ENCODE measurements at regions not wholly inside any gene's neighbourhood (a gene's known extent, or its start where the extent isn't known, plus 50 kb on each side); places are given as distances from the start of the nearest gene placed in this dataset.

GRCh38 chr5:38023371-38023770 lies 183.5 kb upstream of the GDNF start:
- DNase-seq, result no peak

GRCh38 chr5:38022631-38023030 lies 182.8 kb upstream of the GDNF start:
- no peak for DNase-seq

GRCh38 chr5:38018016-38018415 lies 178.2 kb upstream of the GDNF start:
- DNase-seq, result no peak

- no peak for DNase-seq
Measured at GRCh38 chr5:38013107-38013506, 173.3 kb upstream of the GDNF start.

GRCh38 chr5:38011668-38012188 lies 171.9 kb upstream of the GDNF start:
- no peak for DNase-seq

- DNase-seq, result no peak
Measured at GRCh38 chr5:38009749-38010358, 170.0 kb upstream of the GDNF start.

GRCh38 chr5:38008198-38008597 lies 168.4 kb upstream of the GDNF start:
- no peak for DNase-seq

- no peak for DNase-seq
Measured at GRCh38 chr5:37999593-37999992, 159.8 kb upstream of the GDNF start.

GRCh38 chr5:37996918-37997317 lies 157.1 kb upstream of the GDNF start:
- no peak for DNase-seq

GRCh38 chr5:37994729-37995128 lies 154.9 kb upstream of the GDNF start:
- DNase-seq, result no peak

GRCh38 chr5:37991301-37992299 lies 151.8 kb upstream of the GDNF start:
- DNase-seq, result no peak

GRCh38 chr5:37989884-37990283 lies 150.0 kb upstream of the GDNF start:
- DNase-seq, result no peak

GRCh38 chr5:37988454-37989046 lies 148.7 kb upstream of the GDNF start:
- no peak for DNase-seq

GRCh38 chr5:37984300-37984699 lies 144.5 kb upstream of the GDNF start:
- no peak for DNase-seq

GRCh38 chr5:37983463-37983862 lies 143.6 kb upstream of the GDNF start:
- no peak for DNase-seq

GRCh38 chr5:37979559-37979958 lies 139.7 kb upstream of the GDNF start:
- DNase-seq, result no peak

- DNase-seq, result no peak
Measured at GRCh38 chr5:37975531-37975930, 135.7 kb upstream of the GDNF start.

GRCh38 chr5:37971483-37972024 lies 131.7 kb upstream of the GDNF start:
- no peak for DNase-seq

GRCh38 chr5:37966871-37967270 lies 127.0 kb upstream of the GDNF start:
- no peak for DNase-seq

GRCh38 chr5:37966291-37966690 lies 126.5 kb upstream of the GDNF start:
- no peak for DNase-seq

GRCh38 chr5:37962389-37962788 lies 122.5 kb upstream of the GDNF start:
- no peak for DNase-seq

GRCh38 chr5:37957218-37957617 lies 117.4 kb upstream of the GDNF start:
- no peak for DNase-seq

GRCh38 chr5:37955748-37956147 lies 115.9 kb upstream of the GDNF start:
- no peak for DNase-seq
